ENCODE measurements at regions not wholly inside any gene's neighbourhood (a gene's known extent, or its start where the extent isn't known, plus 50 kb on each side); places are given as distances from the start of the nearest gene placed in this dataset.

GRCh38 chr9:108709997-108710396 is 145.8 kb downstream of the ACTL7B start:
- no peak for DNase-seq

GRCh38 chr9:108709126-108709525 is 146.7 kb downstream of the ACTL7B start:
- DNase-seq, result no peak

- DNase-seq, result no peak
Observed at GRCh38 chr9:108708448-108708847, 147.3 kb downstream of the ACTL7B start.

DNA sequence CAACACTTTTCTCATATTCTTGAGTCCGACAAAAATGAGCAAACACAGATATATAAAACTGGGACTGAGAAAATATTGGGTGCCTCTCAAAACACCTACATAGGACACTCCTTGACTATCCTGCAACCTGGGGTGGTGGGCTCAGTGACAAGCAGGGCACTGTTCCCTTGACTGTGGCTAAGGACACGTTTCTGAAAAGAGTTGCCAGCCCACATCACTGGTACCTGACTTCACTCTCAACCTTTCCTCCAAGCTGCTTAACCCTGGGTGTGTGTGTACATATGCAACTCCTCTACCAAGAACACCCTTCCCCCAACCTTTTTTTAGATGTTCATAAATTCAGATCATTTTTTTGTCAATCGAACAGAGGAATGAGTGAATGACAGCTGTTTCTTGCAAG is 148.7 kb downstream of the ACTL7B start:
- no peak for DNase-seq

- DNase-seq, result peak; percentile 29
Observed at GRCh38 chr9:108704156-108704852, 151.5 kb downstream of the ACTL7B start.

- no peak for DNase-seq
Observed at GRCh38 chr9:108703429-108703828, 152.4 kb downstream of the ACTL7B start.

GRCh38 chr9:108702681-108703080 is 153.1 kb downstream of the ACTL7B start:
- DNase-seq, result no peak

DNA sequence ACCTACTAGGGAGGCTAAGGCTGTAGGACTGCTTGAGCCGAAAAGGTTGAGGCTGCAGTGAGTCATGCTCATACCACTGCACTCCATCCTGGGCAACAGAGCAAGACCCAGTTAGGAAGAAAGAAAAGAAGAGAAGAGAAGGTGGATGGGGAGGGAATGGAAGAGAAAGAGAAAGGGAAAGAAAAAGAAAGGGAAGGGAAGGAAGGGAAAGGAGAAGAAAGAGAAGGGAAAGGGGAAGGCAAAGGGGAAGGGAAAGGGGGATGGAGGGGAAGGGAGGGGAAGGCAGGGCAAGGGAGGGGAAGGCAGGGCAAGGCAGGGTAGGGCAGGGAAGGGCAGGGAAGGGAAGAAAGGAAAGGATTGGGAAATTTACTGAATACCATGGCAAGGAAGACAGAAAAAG is 157.0 kb downstream of the ACTL7B start:
- no peak for DNase-seq

GRCh38 chr9:108698231-108698630 is 157.6 kb downstream of the ACTL7B start:
- DNase-seq, result peak; percentile 50

GRCh38 chr9:108696156-108696555 is 159.6 kb downstream of the ACTL7B start:
- DNase-seq, result no peak

DNA sequence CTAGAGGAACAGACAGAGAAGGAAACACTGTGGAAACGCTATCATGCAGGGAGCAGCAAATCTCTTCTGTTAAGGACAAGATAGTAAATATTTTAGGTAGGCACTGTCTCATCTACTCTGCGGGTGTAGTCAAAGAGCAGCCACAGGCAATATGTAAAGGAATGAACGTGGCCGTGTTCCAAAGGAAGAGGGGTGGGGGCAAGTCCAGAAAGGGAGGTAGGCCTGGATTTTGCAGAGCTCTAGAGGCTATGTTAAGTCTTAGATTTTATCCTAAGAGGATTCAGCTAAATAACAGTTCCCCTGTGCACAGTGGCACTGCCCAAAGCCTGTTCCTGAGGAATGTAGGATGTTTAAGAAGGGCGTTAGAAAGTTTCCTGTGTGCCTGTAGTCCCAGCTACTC is 161.6 kb downstream of the ACTL7B start:
- no peak for DNase-seq

- no peak for DNase-seq
Observed at GRCh38 chr9:108691614-108692013, 164.2 kb downstream of the ACTL7B start.

DNA sequence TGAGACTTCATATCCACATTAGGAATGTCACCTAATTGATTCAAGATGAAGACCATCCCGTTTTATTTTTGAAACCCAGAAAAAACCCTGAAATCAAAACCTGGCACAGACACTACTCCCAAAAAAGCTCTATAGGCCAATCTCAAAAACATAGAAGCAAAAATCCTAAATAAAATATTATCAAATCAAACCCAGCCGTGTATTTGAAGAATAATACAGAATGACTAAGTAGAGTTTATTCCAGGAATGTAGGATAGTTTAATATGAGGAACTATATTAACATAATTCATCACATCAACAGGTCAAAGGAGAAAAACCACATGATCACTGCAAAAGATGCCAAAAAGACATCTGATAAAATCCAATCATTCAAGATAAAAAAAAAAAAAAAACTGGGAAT is 167.1 kb downstream of the ACTL7B start:
- peak; percentile 84 for DNase-seq

DNA sequence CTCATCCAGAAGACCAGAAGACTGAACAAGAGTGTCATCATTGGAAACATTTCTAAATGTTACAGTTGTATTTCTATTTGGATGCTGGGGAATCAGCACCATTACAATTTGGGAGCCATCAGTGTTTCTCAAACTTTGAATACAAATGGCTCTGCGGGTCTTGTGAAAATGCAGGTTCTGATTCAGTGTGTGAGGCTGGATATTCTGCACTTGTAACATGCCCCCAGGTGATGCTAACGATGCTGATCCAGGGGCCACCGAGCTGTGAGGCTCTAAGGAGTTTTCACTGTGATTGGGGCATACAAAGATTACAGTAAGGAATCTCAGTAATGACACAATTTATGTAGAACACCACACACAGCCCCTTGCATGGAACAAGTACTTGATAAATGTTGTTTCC is 167.7 kb downstream of the ACTL7B start:
- DNase-seq, result no peak

GRCh38 chr9:108687006-108687987 is 168.5 kb downstream of the ACTL7B start:
- DNase-seq, result peak; percentile 95

DNA sequence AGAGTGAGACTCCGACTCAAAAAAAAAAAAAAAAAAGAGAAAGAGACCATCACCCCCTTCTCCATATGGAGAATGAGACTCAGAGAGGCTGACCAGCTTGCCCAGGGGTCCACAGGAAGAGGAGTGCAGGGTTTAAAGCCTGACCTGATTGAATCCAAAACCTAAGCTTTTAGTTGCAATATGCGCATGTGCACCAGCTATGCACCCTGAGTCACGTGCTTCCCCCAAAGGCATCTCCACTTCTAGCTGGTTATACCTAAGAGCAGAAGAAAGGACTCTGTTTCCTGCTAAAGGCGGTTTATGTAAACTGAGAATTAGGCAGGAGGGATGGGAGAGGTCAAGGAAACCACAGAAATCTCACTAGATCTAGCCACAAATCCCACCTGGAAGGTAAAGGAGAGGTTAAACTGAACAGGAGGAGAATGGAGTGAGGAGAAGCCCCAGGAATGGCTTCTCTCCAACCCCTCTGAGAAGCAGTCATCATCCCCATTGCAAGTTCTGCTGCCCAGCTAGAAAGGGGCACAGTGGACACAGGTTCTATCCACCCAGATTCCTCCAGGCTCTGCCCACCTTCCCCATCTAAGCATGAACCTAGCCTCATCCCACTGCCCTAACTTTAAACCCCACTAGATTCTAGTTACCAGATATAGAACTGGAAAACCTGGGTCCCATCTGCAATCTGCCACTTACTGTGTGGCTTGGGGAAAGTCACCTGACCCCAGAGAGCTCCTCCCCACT is 171.3 kb downstream of the ACTL7B start:
- no peak for DNase-seq

GRCh38 chr9:108683245-108683644 is 172.5 kb downstream of the ACTL7B start:
- no peak for DNase-seq

DNA sequence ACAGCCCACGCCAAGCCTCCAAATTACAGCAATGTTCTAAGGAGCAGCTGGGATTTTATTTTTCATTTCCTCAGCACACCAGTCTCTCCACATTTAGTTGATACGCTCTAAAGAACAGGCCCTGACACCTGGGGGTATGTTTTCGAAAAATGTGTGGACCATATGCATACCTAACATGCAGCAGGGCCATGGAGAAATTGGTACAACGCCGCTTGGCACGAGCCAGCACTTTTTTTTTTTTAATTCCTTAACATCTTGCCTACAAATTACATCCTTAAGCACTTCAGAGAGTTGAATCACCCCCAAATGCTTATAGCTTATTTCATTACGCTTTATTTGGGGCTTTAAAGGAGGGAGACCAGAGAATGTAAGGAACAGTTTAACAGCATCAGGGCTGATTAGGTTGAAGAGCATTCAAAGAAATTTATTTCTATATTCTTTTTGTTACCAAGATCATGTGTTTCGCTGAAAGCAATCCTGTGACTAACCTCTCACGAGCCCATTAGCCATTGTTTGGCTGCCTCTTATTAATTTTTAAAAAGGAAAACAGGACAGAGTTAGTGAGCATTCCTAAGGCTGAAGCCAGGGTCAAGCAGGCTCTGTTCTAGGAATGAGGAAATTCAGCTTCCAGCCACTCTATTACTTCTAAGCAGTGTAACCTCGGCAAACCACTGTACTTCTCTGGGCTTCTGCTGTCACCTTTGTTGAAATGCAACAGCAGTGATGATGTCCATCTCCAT is 173.8 kb downstream of the ACTL7B start:
- DNase-seq, result no peak

DNA sequence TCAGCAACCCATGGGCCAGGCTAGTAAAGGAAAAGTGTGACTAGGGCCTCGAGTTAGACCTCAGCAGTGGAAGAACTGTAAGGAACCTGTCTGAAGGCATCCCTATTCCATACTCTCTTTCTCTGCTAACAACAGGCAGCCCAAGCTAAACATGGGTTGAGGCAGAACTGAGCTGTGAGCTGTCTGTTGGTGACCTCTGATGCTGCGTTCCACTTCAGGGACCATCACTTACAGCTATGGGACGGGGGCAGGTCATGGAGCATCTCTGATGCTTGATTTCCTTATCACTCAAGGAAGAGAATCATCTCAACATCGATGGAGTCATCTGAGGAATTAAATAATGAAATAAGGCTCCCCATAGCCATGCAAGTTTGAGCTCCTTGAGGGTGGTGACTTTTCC is 174.8 kb downstream of the ACTL7B start:
- DNase-seq, result no peak

DNA sequence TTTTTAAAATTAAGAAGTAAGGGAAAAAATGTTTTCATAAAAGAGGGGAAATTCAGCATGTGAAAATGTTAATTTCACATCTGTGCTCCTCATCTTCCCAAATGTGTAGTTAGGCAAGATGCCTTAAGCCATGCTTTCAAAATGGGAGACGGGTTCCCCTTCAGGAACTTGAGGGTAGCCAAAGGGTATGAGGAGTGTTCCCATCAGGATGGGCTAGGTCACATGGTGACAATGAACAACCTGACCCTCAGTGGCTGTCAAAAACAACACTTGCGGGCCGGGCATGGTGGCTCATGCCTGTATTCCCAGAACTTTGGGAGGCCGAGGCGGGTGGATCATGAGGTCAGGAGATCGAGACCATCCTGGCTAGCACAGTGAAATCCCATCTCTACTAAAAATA is 178.0 kb downstream of the ACTL7B start:
- no peak for DNase-seq

DNA sequence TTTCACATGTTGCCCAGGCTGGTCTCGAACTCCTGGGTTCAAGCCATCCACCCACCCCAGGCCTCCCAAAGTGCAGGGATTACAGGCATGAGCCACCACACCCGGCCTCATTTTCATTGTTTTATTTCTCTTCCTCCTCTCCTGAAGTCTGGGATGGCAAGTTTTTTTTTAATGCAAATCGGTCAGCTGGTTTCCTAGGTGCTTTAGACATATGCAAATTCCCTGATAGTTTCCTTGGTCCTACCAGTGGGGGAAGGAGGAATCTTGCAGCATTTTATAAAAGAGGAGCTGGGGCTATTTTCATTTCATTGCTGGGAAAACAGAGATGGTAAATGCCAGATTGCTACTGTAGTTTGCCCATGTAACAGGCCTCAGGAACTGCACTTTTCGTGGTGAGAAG is 179.4 kb downstream of the ACTL7B start:
- DNase-seq, result no peak

GRCh38 chr9:108675708-108676107 is 180.1 kb downstream of the ACTL7B start:
- no peak for DNase-seq
